GM19240 (cell line): ENCODE measurements at regions not wholly inside any gene's neighbourhood (a gene's known extent, or its start where the extent isn't known, plus 50 kb on each side); places are given as distances from the start of the nearest gene placed in this dataset.
"Not testable (repeated sequence)": the region's sequence is repeated elsewhere in the genome, so short reads cannot be mapped to it uniquely, and the experiment has no call there.

Experiments
- DNase-seq: peaks from one replicate; pipeline ENCODE4 v3.0.0; 2011; ENCODE audit warnings: low spot score; ENCODE audit not compliant: insufficient read length

DNA sequence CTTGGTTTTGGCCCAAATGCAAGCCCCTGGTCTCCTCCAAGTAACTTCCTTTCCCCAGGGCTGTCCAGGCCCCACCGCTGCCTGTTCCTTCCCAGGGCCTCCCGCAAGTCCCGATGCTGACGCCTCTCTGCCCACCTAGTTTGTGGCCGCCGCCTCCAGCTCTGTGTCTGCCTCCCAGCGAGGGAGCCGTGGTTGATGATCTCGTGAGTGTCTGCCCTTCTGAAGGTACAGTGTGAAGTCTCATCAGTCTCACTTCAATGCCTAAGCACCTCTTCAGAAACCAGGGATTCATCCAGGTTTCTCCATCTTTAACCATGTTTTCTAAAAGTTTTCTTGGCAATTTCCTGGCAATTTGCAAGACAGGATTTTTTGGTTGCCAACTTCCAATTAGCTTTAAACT is 127.5 kb downstream of the TMEM121 start:
- DNase-seq: not testable (repeated sequence)

DNA sequence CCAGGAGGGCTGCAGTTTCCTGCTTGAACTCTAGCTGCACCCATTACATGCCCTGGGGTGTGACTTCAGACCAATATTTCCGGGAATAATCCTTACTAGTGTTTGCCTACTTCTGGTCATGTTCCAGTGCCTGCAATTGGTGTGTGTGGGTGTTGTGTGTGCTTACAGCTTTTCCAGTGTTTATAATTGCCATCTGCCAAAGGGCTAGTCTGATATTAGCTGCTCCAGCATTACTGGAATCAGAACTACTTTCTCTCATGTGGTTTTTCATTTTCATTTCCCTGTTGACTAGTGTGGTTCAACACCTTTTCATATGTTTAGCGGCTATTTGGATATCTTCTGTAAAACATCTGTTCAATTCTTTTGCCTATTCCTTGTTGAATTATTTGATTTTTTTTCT is 132.9 kb downstream of the TMEM121 start:
- DNase-seq: not testable (repeated sequence)

DNA sequence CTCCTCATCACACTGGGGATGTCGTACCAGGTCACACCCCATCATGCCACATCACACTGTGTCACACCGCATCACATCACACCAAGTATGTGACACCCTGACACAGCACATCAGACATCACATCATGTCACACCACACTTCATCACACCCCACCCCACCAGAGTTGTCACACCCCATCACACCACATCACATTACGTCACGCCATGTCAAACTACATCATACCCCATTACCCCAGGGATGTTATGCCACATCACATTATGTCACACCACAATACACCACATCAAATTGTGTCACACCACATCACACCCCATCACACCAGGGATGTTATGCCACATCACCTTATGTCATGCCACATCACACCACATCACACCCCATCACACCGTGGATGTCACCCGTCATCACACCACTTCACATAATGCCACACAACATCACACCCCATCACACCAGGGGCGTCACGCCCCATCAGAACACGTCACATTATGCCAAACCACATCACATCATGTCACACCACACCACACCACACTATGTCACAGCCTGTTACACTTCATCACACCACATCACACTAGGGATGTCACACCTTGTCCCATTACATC is 133.6 kb downstream of the TMEM121 start:
- DNase-seq: no peak

DNA sequence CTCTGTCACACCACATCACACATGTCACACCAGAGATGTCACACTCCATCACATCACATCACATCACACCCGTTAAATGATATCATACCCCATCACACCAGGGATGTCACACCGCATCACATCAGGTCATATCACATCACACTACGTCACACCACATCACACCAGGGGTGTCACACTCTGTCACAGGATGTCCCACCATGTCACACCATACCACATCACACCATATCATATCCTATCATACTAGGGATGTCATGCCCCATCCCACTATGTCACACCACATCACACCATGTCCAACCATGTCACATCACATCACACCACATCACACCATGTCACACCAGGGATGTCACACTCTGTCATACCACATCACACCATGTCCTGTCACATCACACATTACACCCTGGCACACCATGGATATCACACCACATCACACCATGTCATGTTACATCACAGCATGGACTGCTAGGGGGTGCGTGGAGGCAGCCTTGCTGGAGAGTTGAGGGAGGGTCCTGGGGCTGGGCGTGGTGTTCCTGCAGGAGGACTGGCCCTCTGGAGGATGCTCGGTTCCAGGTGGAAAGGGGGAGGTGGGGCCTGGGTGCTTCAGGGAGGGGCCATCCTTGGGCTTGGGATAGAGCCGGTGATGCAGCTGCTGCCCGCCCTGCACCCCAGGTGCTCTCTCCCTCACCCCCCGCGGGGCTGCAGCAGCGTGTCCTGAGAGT is 134.6 kb downstream of the TMEM121 start:
- DNase-seq: no peak

DNA sequence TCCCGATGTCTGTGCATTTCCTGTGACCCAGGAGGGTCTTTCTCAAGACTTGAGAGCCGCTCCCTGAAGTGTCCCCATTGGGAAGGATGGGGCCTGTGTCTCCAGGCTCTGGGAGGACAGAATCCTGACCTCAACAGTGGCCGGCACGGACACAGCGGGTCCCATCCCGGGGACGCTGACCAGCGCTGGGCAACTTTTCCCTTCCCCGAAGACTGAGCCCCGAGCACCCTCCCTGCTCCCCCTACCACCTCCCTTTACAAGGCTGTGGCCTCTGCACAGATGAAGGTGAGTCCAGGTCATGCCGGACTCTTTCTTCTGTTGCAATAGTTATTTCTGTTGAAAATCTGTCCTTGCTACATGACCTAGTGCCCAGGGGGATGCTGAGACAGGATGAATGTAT is 135.7 kb downstream of the TMEM121 start:
- DNase-seq: not testable (repeated sequence)

DNA sequence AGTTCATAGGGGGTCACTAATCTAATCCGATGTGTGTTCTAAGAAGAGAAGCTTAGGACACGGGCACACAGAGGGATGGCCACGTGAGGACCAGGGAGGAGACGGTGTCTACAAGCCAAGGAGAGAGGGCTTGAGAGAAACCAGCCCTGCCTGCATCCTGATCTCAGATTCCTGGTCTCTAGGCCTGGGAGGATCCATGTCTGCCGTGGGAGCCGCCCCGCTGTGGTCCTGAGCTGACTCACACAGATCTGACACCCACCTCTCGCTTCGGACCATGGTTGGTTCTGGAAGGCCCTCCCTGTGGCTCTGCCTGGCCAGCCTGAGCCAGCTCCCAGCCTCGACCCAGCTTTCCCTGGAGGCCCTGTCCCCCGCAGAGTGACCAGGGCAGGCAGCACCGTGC is 136.2 kb downstream of the TMEM121 start:
- DNase-seq: not testable (repeated sequence)

DNA sequence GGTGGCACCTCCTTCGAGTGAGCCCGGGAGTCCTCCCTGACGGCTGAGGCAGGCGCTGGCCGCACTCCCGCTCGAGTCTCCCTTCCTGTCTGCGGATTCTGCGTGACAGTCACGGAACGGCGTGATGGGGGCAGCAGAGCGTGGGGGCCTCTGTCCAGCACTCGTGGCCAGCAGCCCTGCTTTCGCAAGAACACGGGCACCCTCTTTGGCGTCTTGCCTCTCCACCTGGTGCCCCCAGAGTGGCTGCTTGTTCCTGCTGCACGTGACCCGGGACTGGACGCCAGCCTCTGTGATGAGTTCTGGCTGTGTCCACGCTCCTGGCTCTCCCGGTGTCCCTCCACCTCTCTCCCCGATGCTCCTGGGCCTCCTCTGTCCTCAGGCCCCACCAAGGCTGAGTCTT is 136.9 kb downstream of the TMEM121 start:
- not testable (repeated sequence) for DNase-seq

DNA sequence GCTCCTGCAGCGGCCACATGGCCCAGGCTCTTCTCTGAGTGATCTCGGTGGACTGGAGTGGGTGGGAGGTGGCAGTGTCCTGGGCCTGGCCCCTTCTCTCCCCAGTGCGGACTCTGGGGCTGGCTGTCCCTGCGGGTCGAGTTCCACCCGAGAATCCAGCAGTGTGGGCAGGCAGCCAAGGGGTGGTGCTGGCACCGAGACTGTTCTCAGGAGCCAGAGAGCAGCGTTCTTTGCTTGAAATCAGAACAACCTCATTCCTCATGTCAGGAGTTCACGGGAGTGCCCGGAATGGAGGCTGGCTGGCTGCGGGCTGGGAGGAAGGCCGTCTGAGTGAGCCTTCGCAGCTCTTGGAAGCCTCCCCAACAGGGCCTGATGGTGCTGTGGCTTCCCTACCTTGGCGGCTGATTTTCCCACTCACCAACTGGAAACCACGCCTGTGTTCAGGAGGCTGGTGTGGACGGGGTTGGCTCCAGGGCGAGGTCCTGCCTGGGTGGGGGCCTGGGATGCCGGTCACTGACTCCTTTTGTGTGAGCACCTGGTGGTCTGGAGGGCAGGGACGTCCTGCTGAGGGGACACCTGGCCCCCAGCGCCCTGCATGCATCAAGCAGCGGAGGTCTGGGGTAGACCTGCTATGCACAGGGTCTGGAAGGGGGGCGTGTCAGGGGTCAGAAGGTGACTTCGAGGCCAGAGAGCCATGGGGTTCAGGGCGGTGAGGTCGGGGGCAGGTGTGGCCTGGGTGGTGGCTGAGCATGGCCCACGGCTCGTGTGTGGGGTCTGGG is 137.6 kb downstream of the TMEM121 start:
- not testable (repeated sequence) for DNase-seq

DNA sequence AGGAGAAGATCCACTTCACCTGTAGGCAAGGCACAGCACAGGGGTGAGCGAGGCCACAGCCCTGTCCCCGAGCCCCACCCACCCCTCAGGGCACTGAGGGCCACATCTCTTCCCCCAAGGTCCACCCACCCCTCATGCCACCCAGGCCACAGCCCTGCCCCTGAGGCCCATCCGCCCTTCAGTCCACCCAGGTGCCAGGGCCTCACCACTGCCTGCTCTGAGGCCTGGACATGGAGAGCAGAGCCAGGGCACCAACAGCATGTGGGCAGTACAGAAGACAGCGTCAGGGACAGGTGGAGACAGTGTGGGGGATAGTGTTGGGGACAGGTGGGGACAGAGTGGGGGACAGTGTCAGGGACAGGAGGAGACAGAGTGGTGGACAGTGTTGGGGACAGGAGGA is 138.3 kb downstream of the TMEM121 start:
- no peak for DNase-seq

DNA sequence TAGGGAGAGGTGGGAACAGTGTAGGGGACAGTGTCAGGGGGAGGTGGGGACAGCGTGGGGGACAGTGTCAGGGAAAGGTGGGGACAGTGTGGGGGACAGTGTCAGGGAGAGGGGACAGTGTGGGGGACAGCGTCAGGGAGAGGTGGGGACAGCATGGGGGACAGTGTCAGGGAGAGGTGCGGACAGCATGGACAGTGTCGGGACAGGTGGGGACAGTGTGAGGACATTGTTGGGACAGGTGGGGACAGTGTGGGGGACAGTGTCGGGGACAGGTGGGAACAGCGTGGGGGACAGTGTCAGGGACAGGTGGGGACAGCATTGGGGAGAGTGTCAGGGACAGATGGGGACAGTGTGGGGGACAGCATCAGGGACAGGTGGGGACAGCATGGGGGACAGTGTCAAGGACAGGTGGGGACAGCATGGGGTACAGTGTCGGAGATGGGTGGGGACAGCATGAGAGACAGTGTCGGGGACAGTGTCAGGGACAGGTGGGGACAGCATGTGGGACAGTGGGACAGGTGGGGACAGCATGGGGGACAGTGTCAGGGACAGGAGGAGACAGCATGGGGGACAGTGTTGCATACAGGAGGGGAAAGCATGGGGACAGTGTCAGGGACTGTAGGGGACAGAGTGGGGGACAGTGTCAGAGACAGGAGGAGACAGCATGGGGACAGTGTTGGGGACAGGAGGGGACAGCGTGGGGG is 139.0 kb downstream of the TMEM121 start:
- DNase-seq: no peak

DNA sequence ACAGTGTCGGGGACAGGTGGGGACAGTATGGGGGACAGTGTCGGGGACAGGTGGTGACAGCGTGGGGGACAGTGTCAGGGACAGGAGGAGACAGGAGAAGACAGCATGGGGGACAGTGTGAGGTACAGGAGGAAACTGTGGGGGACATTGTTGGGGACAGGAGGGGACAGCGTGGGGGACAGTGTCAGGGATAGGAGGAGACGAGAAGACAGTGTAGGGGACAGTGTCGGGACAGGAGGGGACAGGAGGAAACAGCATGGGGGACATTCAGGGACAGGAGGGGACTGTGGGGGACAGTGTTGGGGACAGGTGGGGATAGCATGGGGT is 139.5 kb downstream of the TMEM121 start:
- DNase-seq: no peak

DNA sequence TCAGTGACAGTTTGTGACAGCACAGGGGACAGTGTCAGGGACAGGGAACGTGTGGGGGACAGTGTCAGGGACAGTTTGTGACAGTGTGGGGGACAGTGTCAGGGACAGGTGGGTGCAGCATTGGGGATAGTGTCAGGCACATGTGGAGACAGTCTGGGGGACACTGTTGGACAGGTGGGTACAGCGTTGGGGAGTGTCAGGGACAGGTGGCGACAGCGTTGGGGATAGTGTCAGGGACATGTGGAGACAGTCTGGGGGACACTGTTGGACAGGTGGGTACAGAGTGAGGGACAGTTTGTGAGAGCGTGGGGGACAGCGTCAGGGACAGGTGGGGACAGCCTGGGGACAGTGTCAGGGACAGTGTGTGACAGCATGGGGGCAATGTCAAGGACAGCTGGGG is 140.0 kb downstream of the TMEM121 start:
- DNase-seq: no peak

DNA sequence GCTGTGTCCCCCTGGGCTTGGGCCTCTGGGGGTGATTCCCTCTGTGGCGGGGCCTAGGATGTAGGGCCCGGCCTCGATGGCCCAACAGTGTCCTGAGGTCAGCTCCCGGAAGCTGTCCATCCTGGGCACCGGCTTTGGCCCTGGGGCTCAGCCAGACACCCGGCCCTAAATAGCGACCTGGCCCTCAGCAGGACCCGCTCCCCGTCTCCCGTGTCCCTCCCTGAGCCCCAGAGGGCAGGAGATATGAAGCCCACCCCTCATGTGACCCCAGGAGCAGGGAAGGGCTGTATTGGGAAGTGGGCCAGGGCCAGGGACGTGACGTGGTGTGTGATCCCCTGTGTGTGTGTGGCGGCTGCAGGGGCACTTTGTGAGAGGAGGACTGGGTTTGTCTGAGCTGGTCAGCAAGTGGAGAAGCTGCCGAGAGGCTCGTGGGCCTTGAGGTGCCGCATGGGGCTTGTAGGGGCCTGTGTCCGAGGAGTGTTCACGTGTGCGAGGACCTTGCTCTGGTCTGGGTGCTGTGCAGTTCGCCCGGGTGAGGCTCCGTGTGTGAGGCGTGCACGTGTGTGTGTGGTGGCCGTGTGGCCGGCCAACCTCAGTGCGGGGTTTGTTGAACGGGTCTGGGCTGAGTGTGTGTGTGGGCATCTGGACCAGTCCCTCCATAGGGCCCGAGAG is 140.7 kb downstream of the TMEM121 start:
- not testable (repeated sequence) for DNase-seq

DNA sequence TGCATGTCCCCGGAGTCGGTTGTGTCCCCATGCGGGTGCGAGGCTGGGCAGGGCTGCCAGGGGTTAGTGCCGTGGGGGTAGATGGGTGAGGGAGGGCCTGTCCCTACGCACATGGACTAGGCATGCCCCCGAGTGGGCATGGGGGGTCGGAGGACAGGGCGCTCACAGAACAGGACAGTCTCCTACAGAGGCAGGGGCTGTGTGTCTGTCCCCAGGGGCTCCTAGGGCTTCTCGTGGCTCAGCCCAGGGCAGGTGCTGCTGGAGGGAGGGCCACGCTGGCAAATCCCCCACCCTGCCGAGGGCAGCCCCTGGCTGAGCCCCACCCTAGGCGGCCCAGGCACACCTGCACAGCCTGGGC is 141.3 kb downstream of the TMEM121 start:
- DNase-seq: not testable (repeated sequence)

DNA sequence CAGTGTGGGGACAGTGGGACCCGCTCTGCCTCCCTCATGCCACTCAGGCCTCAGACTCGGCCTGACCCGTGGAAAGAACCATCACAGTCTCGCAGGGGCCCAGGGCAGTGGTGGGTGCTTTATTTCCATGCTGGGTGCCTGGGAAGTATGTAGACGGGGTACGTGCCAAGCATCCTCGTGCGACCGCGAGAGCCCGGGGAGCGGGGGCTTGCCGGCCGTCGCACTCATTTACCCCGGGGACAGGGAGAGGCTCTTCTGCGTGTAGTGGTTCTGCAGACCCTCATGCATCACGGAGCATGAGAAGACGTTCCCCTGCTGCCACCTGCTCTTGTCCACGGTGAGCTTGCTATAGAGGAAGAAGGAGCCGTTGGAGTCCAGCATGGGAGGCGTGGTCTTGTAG is 141.6 kb downstream of the TMEM121 start:
- not testable (repeated sequence) for DNase-seq

DNA sequence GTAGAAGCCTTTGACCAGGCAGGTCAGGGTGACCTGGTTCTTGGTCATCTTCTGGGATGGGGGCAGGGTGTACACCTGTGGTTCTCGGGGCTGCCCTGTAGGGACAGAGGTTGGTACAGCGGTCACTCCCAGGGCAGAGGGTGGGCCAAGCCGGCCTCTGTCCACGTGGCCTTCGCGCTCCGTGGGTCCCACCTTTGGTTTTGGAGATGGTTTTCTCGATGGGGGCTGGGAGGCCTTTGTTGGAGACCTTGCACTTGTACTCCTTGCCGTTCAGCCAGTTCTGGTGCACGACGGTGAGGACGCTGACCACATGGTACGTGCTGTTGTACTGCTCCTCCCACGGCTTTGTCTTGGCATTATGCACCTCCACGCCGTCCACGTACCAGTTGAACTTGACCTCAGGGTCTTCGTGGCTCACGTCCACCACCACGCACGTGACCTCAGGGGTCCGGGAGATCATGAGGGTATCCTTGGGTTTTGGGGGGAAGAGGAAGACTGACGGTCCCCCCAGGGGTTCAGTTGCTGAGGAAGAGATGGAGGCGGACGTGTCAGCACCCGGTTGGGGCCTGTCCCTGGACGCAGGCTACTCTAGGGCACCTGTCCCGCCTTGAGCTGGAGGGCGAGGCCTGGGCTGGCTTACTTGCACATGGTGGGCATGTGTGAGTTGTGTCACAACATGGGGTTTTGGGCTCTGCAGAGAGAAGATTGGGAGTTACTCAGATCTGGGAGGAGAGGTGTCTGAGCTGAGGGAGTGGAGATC is 142.3 kb downstream of the TMEM121 start:
- DNase-seq: not testable (repeated sequence)

DNA sequence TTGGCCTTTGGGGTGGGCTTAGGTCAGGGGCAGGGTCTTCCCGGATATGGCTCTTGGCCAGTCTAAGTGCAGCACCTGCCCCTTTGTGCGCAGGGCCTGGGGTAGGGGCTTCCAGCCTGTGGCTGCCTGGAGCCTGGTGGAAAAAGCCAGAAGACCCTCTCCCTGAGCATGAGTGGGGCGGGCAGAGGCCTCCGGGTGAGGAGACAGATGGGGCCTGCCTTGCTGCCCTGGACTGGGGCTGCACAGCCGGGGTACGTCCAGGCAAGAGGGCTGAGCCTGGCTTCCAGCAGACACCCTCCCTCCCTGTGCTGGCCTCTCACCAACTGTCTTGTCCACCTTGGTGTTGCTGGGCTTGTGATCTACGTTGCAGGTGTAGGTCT is 142.8 kb downstream of the TMEM121 start:
- not testable (repeated sequence) for DNase-seq

DNA sequence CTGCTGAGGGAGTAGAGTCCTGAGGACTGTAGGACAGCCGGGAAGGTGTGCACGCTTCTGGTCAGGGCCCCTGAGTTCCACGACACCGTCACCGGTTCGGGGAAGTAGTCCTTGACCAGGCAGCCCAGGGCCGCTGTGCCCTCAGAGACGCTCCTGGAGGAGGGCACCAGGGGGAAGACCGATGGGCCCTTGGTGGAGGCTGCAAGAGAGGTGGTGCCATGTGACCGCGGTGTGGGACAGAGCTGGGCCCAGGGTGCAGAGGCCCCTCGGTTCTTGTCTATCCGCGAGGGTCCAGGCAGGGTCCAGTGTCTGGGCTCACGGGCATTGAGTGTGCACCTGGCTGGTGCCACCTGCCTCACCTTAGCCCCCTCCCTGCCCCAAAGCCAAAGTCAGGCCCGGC is 143.3 kb downstream of the TMEM121 start:
- DNase-seq: not testable (repeated sequence)

DNA sequence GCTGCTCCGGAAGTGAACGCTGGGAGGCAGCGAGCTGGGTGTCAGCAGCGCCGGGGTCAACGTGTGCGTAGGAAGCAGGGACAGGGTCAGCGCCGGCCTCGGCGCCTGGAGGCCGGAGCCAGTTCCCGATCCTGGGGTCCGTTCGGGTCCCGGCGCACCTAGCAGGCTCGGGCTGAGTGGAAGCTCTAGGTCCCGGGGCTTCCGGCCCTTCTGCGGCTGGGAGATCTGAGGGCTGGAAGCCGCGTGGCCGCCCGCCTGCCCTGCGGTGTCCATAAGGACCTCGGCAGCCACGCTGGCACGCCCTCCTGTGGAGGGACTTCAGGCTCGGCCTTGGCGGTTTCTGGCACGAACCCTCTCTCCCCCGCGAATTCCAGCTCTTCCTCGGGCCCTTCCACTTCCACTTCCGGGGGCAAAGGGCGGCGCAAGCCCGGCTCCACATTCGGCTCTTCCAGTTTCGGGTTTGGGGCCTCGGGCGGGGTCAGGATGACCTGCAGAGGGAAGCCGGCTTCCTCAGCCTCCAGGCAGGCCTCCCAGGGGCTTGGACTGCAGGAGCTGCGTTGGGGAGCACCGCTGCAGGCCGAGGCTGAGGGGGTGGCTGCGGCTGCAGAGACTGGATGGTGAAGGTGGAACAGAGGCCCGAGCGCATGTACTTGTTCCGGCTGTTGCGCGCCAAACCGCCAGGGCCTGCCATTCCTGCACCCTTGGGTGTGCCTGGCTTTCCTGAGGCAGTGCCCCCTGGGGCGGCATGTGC is 146.2 kb downstream of the TMEM121 start:
- not testable (repeated sequence) for DNase-seq

DNA sequence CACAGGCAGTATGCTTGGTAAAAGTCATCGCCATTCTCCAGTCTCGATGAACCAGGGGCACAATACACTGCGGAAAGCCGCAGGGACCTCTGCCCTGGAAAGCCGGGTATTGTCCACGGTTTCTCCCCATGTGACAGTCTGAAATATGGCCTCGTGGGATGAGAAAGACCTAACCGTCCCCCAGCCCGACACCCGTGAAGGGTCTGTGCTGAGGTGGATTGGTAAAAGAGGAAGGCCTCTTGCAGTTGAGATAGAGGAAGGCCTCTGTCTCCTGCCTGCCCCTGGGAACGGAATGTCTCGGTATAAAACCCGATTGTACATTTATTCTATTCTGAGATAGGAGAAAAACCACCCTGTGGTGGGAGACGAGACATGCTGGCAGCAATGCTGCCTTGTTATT is 149.1 kb downstream of the TMEM121 start:
- not testable (repeated sequence) for DNase-seq
